Pancreas (tissue), 10 donors: ENCODE measurements at regions not wholly inside any gene's neighbourhood (a gene's known extent, or its start where the extent isn't known, plus 50 kb on each side); places are given as distances from the start of the nearest gene placed in this dataset.

Experiments
- ATAC-seq, 4 donors: fragments of 200-7000 bp; cut with Tn5 transposase; one replicate each; pipeline versions ENCODE4 v1.8.0 to v1.9.1; 2020; ENCODE audit warnings: mild to moderate bottlenecking in 4 of 4, moderate library complexity in 4 of 4
- DNase-seq, 6 donors: peaks; one replicate each; pipeline ENCODE4 v3.0.0-alpha.2; 2020
- FAIRE-seq: peaks from 2 replicates; lab custom pipeline; 2012; peaks lifted over from hg19 to GRCh38; lab: Jason Lieb, UNC
- H3K27ac ChIP-seq, 4 donors: fragments of 200-600 bp; sonication (generic); 1 replicate in 3 of 4; 2 replicates in 1 of 4; pipeline versions ENCODE4 v1.5.0 to v1.8.0; 2020
- H3K27me3 ChIP-seq, 4 donors: fragments of 200-600 bp; one replicate each; pipeline ENCODE4 v1.8.0; 2021
- H3K36me3 ChIP-seq, 3 donors: fragments of 200-600 bp; sonication (generic) in 1 of 3; one replicate each; pipeline versions ENCODE4 v1.5.0 to v1.8.0; 2020 to 2021
- H3K4me1 ChIP-seq, 3 donors: fragments of 200-600 bp; one replicate each; pipeline ENCODE4 v1.8.0; 2021
- H3K4me3 ChIP-seq, 4 donors: fragments of 200-600 bp; sonication (generic) in 2 of 4; one replicate each; pipeline versions ENCODE4 v1.5.0 to v1.8.0; 2020 to 2021
- H3K9me3 ChIP-seq, 4 donors: fragments of 200-600 bp; one replicate each; pipeline ENCODE4 v1.8.0; 2021
- WGBS, 2 donors: extraction: QIAGEN DNeasy Blood & Tissue Kit; methylation state at CpG; one replicate each; pipeline ENCODE4 v1.1.7; 2013; 5-methylcytosine and 5-hydroxymethylcytosine counted together
- intact Hi-C, 3 donors: fragments of 100-400 bp; cut with DNase I; formaldehyde crosslinking; loops; one replicate each; pipeline versions ENCODE4 v1.11.1 to v1.14.2; 2022
- TF ChIP-seq, protein P1 (sequence below), 4 donors: fragments of 200-600 bp; sonication (generic) in 3 of 4; IDR thresholded peaks; one replicate each; pipeline versions ENCODE4 v1.5.0 to v1.8.0; 2021; ENCODE audit warnings: antibody characterized with exemption in 4 of 4
- donor health status: healthy with polysubstance abuse.
- donor health status: DM: no; HTN: no; CAD: no; lungs with moderate emphysema.
- donor health status: DM: no; HTN: no; CAD: no.
- donor health status: control.
- donor health status: control.
- donor health status: Bipolar disorder and iron deficiency.
- donor health status: DM: yes; HTN: yes; CAD: no.
- donor health status: DM: no; HTN: no; CAD: no.
- donor health status: DM: no; HTN: no; CAD: no.
- donor health status: DM: yes; HTN: yes; CAD: no.

GRCh38 chr18:41540237-41540871 lies 414.7 kb upstream of the PIK3C3 start:
- H3K27me3 ChIP-seq: no peaks in the 10 kb centered on the region
- no peaks in the 10 kb centered on the region for H3K4me1 ChIP-seq
- TF ChIP-seq, protein P1, sequence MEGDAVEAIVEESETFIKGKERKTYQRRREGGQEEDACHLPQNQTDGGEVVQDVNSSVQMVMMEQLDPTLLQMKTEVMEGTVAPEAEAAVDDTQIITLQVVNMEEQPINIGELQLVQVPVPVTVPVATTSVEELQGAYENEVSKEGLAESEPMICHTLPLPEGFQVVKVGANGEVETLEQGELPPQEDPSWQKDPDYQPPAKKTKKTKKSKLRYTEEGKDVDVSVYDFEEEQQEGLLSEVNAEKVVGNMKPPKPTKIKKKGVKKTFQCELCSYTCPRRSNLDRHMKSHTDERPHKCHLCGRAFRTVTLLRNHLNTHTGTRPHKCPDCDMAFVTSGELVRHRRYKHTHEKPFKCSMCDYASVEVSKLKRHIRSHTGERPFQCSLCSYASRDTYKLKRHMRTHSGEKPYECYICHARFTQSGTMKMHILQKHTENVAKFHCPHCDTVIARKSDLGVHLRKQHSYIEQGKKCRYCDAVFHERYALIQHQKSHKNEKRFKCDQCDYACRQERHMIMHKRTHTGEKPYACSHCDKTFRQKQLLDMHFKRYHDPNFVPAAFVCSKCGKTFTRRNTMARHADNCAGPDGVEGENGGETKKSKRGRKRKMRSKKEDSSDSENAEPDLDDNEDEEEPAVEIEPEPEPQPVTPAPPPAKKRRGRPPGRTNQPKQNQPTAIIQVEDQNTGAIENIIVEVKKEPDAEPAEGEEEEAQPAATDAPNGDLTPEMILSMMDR (IDR thresholded peaks at IDR 0.05): no peak
- intact Hi-C loops: no loop called here
- DNase-seq: no peak
- H3K27ac ChIP-seq: no peak overlapping the region
- no peaks in the 10 kb centered on the region for H3K36me3 ChIP-seq
- ATAC-seq: no peak
- H3K9me3 ChIP-seq: no peaks in the 10 kb centered on the region
- 46 to 61% methylated on average over 3 of the region's 3 CpGs for WGBS, 2 donors
- H3K4me3 ChIP-seq: no peak overlapping the region
- FAIRE-seq: no peak

DNA sequence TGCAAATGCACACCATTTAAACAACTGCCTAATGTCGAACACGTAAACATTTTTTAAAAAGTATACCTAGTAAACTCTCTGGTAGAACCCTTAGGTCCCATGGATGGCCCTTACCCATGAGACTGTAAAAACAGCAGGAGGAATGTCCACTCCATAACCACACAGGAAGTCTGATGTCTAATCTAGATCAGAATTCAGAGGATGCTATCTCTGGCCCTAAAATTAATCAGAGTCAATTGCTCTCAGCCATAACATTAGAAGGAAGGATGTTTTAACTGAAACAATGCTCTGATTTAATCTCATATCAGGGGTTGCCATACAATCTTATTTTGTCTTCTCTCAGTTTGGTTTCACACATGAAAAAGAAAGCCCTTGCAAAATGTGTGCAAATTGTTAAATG lies 416.3 kb upstream of the PIK3C3 start:
- DNase-seq: no peak
- Histone ChIP-seq H3K27me3 (no peaks in the 10 kb centered on the region), H3K9me3 (no peaks in the 10 kb centered on the region), H3K27ac (no peak overlapping the region), H3K4me3 (no peak overlapping the region), H3K36me3 (no peaks in the 10 kb centered on the region), H3K4me1 (no peaks in the 10 kb centered on the region)
- no peak for FAIRE-seq
- WGBS, 2 donors: 56 to 75% methylated on average over 2 of the region's 2 CpGs
- ATAC-seq: no peak
- intact Hi-C loops: no loop called here
- TF ChIP-seq, protein P1 (IDR thresholded peaks at IDR 0.05): no peak

GRCh38 chr18:41537666-41538065 lies 417.4 kb upstream of the PIK3C3 start:
- Histone ChIP-seq H3K36me3 (no peaks in the 10 kb centered on the region), H3K9me3 (no peaks in the 10 kb centered on the region), H3K27me3 (no peaks in the 10 kb centered on the region), H3K27ac (no peak overlapping the region), H3K4me3 (no peak overlapping the region), H3K4me1 (no peaks in the 10 kb centered on the region)
- ATAC-seq: no peak
- DNase-seq: no peak
- intact Hi-C loops: no loop called here
- no peak for FAIRE-seq
- WGBS, 2 donors: 26 to 30% methylated on average over 3 of the region's 3 CpGs
- TF ChIP-seq, protein P1 (IDR thresholded peaks at IDR 0.05): no peak

GRCh38 chr18:41532344-41533086 lies 422.5 kb upstream of the PIK3C3 start:
- H3K27me3 ChIP-seq: no peaks in the 10 kb centered on the region
- ATAC-seq (no peak), DNase-seq (no peak), FAIRE-seq (no peak)
- intact Hi-C loops: no loop called here
- no peak overlapping the region for H3K27ac ChIP-seq
- H3K4me1 ChIP-seq: no peaks in the 10 kb centered on the region
- WGBS, 2 donors: 35 to 42% methylated on average over 6 of the region's 6 CpGs
- TF ChIP-seq, protein P1 (IDR thresholded peaks at IDR 0.05): no peak
- no peak overlapping the region for H3K4me3 ChIP-seq
- no peaks in the 10 kb centered on the region for H3K36me3 ChIP-seq
- no peaks in the 10 kb centered on the region for H3K9me3 ChIP-seq

- TF ChIP-seq, protein P1 (IDR thresholded peaks at IDR 0.05): no peak
- ATAC-seq (no peak), FAIRE-seq (no peak), DNase-seq (no peak)
- Histone ChIP-seq H3K4me3 (no peak overlapping the region), H3K27ac (no peak overlapping the region), H3K4me1 (no peaks in the 10 kb centered on the region), H3K9me3 (no peaks in the 10 kb centered on the region), H3K36me3 (no peaks in the 10 kb centered on the region), H3K27me3 (no peaks in the 10 kb centered on the region)
- WGBS, 2 donors: 65 to 80% methylated on average over 1 of the region's 1 CpG
- intact Hi-C loops: no loop called here
Measured at GRCh38 chr18:41530970-41531369, 424.1 kb upstream of the PIK3C3 start.
